IPS-15b (cell line): ENCODE measurements at regions not wholly inside any gene's neighbourhood (a gene's known extent, or its start where the extent isn't known, plus 50 kb on each side); places are given as distances from the start of the nearest gene placed in this dataset.

Experiments
- H3K27me3 ChIP-seq: one replicate; pipeline ENCODE4 v1.6.1; 2013; ENCODE audit warnings: low read length; ENCODE audit not compliant: control insufficient read depth, insufficient read depth
- H3K36me3 ChIP-seq: one replicate; pipeline ENCODE4 v1.6.1; 2013; ENCODE audit warnings: low read length; ENCODE audit not compliant: control insufficient read depth, insufficient read depth
- H3K4me1 ChIP-seq: one replicate; pipeline ENCODE4 v1.6.1; 2013; ENCODE audit warnings: mild to moderate bottlenecking, low read length; ENCODE audit not compliant: control insufficient read depth, insufficient read depth
- H3K4me3 ChIP-seq: one replicate; pipeline ENCODE4 v1.5.1; 2013; ENCODE audit warnings: low read depth, low read length
- H3K9ac ChIP-seq: one replicate; pipeline ENCODE4 v1.6.1; 2013; ENCODE audit warnings: low read depth, mild to moderate bottlenecking, low read length
- H3K9me3 ChIP-seq: one replicate; pipeline ENCODE4 v1.6.1; 2013; ENCODE audit warnings: mild to moderate bottlenecking, low read length; ENCODE audit not compliant: control insufficient read depth, insufficient read depth

DNA sequence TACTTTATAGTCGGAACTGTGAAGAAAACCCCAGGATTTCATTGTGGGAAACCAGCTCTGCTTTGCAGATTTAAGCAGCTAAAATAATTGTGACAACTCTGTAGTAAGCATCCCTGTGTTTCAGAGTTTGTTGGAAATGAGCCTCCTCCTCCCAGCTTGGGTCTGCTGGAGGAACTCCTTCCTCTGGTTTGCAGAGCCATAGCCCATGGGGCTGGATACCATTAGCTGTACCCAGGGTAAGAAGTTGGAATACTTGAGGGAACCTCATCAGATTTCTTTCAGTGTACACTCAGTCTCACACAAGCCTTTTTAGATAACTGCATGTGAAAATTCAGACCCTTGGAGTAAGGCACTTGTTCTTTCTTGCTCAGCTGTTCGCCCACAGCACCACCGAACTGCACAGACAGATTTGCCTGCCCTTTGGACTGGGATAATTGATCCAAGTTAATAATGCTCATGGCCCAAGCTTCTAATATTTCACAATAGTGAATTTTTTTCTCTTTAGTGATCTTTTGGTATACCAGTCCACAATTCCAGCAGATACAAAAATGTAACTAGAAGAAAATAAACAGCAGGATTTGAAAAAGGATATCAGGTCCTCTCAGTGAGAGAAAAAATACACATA lies 467.4 kb upstream of the FZD8 start:
- Histone ChIP-seq H3K4me3 (no peak overlapping the region), H3K9ac (no peak overlapping the region), H3K4me1 (no peaks in the 10 kb centered on the region), H3K27me3 (no peaks in the 10 kb centered on the region), H3K9me3 (no peaks in the 10 kb centered on the region), H3K36me3 (no peaks in the 10 kb centered on the region)

DNA sequence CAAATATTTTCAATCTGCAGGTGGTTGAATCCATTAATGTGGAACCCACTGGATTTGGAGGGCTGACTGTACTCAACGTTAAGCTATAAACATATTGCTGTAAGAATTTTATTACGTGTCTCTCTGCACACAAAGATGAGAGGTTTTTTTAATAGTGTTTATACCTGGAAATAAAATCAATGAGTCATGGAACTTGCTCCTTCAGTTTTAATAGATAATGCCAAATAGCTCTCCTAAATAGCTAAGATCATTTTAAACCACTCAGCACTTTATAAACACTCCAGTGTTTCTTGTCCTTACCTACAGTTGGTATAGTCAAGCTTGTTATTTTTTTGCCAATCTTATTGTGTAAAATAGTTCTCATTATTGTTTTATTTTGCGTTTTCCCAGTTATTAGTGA lies 455.6 kb upstream of the FZD8 start:
- Histone ChIP-seq H3K4me1 (no peaks in the 10 kb centered on the region), H3K36me3 (no peaks in the 10 kb centered on the region), H3K9me3 (no peaks in the 10 kb centered on the region), H3K27me3 (peaks cover 4% of the 10 kb centered on the region), H3K4me3 (no peak overlapping the region), H3K9ac (no peak overlapping the region)

DNA sequence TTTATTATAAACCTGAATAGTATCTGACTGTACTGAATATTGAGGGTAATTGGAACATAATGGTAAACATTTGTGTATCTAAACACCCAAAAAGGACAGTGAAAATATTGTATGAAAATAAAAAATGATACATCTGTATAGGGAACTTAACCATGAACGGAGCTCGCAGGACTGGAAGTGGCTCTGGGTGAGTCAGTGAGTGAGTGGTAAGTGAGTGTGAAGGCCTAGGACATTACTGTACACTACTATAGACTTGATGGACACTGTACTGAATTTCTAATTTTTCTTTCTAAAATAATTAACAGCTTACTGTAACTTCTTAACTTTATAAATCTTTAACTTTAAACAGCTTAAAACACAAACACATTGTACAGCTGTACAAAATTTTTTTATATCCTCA lies 454.5 kb upstream of the FZD8 start:
- no peaks in the 10 kb centered on the region for H3K4me1 ChIP-seq
- H3K9ac ChIP-seq, result no peak overlapping the region
- H3K27me3 ChIP-seq, result peaks cover 4% of the 10 kb centered on the region
- no peak overlapping the region for H3K4me3 ChIP-seq
- no peaks in the 10 kb centered on the region for H3K36me3 ChIP-seq
- no peaks in the 10 kb centered on the region for H3K9me3 ChIP-seq

DNA sequence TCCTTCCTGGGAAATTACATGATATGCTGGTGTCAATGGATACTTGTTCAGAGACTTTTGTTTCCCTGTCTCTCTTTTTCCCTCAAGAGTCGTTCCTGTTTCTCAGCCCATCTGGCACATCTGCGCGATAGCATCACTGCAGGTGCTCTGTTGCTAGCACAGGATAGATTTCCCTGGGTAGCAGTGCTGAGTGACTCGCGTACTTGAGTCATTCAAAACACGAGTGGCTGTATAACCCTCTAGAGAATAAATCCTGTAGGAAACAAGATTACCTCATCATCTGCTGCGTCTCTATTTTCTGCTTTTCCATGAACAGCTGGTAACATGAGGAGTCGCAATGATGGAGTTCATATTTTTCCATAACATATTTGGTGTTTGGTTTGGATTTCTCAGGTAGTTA lies 452.0 kb upstream of the FZD8 start:
- no peaks in the 10 kb centered on the region for H3K36me3 ChIP-seq
- H3K9ac ChIP-seq, result no peak overlapping the region
- no peaks in the 10 kb centered on the region for H3K9me3 ChIP-seq
- H3K4me1 ChIP-seq, result no peaks in the 10 kb centered on the region
- H3K4me3 ChIP-seq, result no peak overlapping the region
- H3K27me3 ChIP-seq, result peaks cover 4% of the 10 kb centered on the region

DNA sequence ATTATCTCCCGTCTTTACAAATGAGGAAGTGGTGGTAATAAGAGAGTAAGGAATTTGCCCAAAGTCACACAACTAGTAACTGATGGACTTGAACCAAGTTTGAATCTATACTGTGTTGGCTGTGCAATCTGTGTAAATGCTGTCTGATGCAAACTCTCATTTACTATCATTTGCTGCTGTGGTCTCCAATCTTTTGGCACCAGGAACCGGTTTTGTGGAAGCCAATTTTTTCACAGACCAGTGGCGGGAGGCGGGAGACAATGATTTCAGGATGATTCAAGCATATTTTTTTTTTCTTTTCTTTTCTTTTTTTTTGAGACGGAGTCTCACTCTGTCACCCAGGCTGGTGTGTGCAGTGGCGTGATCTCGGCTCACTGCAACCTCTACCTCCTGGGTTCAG lies 450.0 kb upstream of the FZD8 start:
- Histone ChIP-seq H3K4me1 (no peaks in the 10 kb centered on the region), H3K27me3 (peaks cover 4% of the 10 kb centered on the region), H3K9me3 (no peaks in the 10 kb centered on the region), H3K4me3 (no peak overlapping the region), H3K36me3 (no peaks in the 10 kb centered on the region), H3K9ac (no peak overlapping the region)

DNA sequence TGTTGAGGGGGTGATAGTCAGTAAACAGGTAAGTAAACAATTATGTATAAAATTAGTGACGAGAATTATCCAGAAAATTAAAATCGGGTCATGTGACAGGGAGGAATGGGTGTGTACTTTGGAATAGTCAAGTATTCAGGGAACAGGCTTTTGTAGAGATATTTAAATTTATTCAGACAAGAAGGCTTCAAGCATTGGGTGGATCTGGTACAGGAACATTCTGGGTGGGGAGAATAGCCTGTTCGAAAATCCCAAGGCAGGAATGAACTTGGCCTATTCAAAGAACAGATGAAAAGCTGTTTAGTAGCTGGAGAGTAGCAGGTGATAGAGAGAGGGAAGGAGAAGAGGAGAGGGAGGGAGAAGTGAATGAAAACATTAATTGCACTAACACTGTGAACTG lies 448.9 kb upstream of the FZD8 start:
- Histone ChIP-seq H3K9me3 (no peaks in the 10 kb centered on the region), H3K4me3 (no peak overlapping the region), H3K4me1 (no peaks in the 10 kb centered on the region), H3K36me3 (no peaks in the 10 kb centered on the region), H3K9ac (no peak overlapping the region), H3K27me3 (peaks cover 4% of the 10 kb centered on the region)

DNA sequence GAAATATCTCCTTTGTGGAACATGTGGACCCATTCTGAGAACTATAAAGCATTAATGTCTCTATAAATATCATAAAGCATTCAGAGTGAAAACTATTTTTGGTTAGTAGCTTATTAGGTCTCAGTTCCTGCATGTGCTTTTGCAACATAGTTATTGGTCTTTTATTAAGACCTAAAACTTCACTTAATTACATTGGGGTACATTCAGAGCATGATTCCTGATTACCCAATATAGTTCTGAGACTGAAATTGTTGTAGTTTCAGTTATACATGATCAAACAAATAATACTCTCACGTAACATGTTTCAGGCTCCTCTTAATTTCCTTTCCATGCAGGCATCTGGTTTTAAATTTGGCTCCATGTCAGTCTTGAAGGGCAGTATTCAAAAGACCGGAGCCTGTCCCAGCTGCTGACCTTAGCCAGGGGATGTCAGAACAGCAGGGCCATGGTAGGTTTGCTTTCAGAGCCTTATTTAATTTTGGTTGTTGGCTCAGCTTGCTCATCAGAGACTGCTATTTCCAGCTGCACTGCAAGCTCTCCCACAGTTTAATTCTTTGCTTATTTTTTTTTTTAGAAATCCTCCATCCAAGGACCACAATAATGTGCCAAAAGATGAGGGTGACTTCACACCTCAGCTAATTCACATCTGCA lies 447.8 kb upstream of the FZD8 start:
- Histone ChIP-seq H3K27me3 (peaks cover 4% of the 10 kb centered on the region), H3K9ac (no peak overlapping the region), H3K9me3 (no peaks in the 10 kb centered on the region), H3K4me1 (no peaks in the 10 kb centered on the region), H3K36me3 (no peaks in the 10 kb centered on the region), H3K4me3 (no peak overlapping the region)

DNA sequence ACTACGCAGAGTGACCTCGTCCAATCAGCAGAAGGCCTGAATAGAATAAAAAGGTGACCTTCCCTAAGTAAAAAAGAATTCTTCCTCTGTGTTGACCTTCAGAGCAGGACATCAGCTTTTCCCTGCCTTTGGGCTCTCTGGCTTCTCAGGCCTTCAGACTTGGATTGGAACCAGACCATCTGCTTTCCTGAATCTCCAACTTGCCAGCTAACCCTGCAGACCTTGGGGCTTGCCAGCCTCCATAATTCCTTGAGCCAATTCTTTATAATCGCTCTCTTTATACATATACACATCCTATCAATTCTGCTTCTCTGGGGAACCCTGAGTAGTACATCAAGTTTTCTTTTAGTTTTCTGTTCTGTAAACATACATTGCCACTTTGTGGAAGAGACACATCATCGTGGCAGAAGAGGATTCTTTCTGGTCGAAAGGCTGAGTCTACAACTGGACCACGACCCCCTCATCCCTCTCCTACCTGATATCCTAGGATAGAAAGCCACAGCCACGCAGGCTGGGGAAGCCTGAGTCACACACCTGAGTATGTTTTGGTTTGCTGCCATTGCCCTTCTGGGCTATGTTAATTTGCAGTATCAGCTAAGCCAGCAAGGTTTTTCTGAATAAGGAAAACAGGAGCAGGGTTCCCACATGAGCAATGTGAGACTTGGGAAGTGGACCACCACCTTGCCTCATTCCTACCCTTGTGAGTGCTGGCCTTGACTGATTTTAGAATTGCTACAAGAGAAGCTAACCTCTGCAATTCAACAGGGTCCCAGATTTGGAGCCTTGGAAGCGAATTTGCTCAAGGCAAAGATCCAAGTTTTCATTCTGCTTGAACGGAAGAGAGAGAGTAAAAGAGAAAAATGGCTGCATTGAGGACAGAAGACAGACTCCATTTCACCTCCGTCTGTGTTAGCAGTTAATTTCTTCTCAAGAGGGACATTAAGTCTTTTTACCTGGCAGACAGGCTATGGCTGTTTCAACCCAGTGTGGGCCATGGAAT lies 445.2 kb upstream of the FZD8 start:
- no peaks in the 10 kb centered on the region for H3K27me3 ChIP-seq
- H3K4me3 ChIP-seq, result no peak overlapping the region
- H3K4me1 ChIP-seq, result no peaks in the 10 kb centered on the region
- H3K9me3 ChIP-seq, result no peaks in the 10 kb centered on the region
- H3K36me3 ChIP-seq, result no peaks in the 10 kb centered on the region
- H3K9ac ChIP-seq, result no peak overlapping the region

DNA sequence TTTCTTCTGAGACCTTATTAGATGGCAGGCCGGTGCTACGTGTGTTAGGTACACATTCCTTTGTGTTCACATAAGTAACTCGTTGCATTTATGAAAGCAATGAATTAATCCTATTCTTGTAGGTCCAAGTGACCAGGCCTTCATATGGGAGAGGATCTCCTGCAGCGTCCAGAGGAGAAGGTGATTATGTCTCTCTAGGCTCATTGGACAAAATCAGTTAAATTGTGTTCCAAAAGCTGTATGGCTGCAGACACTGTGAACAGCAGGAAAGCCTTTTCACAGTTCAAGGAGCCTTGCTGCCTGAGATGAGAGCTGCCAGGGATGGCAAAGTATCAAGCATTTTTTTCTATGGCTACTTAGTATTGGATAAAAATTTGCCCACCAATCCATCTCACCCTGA lies 433.1 kb upstream of the FZD8 start:
- no peak overlapping the region for H3K4me3 ChIP-seq
- H3K9me3 ChIP-seq, result no peaks in the 10 kb centered on the region

DNA sequence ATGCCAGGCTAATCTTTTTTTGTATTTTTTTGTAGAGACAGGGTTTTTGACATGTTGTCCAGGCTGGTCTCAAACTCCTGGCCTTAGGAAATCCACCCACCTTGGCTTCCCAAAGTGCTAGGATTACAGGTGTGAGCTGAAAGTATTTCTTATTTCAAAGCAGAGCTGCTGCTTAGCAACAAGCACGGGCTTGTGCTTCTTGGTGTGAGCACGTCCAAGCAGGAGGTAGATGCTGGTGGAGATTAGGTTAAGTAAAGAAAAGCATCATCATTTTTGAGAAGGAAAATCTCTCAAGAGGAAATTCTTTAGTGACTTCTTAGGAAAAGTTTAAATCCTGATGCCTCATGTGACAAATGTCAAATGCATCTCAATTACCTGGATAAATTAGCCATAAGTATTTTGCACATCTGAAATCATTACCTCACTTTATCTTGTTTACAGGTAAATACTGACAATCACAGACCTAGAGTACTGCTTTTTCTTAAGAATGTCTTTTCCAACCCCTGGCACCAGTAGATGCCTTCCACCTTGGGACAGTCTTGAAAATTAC lies 431.8 kb upstream of the FZD8 start:
- H3K9ac ChIP-seq, result no peak overlapping the region
- H3K4me3 ChIP-seq, result no peak overlapping the region
- no peaks in the 10 kb centered on the region for H3K27me3 ChIP-seq
- no peaks in the 10 kb centered on the region for H3K9me3 ChIP-seq
- no peaks in the 10 kb centered on the region for H3K36me3 ChIP-seq
- H3K4me1 ChIP-seq, result no peaks in the 10 kb centered on the region

More for the DNA sequence above, 433.1 kb upstream of the FZD8 start:
- Histone ChIP-seq H3K27me3 (no peaks in the 10 kb centered on the region), H3K36me3 (no peaks in the 10 kb centered on the region), H3K4me1 (no peaks in the 10 kb centered on the region), H3K9ac (no peak overlapping the region)

DNA sequence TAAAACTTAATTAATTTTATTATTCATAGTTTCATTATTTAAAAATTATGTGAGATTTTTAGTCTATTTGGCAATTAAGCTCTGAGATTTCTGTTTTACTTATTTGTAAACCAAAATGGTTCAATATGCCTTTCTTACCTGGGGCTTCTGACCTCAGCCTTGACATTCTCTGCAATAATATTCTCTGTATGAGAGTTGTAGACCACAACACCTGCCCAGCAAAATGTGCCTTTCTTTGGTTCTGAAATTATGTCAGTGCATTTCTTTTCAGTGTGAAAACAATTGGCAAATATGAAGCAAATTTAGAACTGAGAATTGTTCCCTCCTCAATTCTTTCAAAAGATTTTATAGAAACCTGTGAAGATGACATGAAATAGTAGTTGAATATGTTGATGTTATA lies 426.4 kb upstream of the FZD8 start:
- H3K4me3 ChIP-seq, result no peak overlapping the region
- H3K4me1 ChIP-seq, result no peaks in the 10 kb centered on the region
- no peak overlapping the region for H3K9ac ChIP-seq
- H3K9me3 ChIP-seq, result no peaks in the 10 kb centered on the region
- H3K36me3 ChIP-seq, result no peaks in the 10 kb centered on the region
- no peaks in the 10 kb centered on the region for H3K27me3 ChIP-seq
